Adrenal gland (tissue), 9 donors: ENCODE measurements at regions not wholly inside any gene's neighbourhood (a gene's known extent, or its start where the extent isn't known, plus 50 kb on each side); places are given as distances from the start of the nearest gene placed in this dataset.
"Not testable (repeated sequence)": the region's sequence is repeated elsewhere in the genome, so short reads cannot be mapped to it uniquely, and the experiment has no call there.

Source experiments
- DNase-seq, 7 donors: peaks; one replicate each; pipeline ENCODE4 v3.0.0-alpha.2; 2019 to 2020
- H3K27ac ChIP-seq, 5 donors: fragments of 200-600 bp; sonication (generic) in 4 of 5; 1 replicate in 3 of 5; 2 replicates in 2 of 5; pipeline versions ENCODE4 v1.5.1 to v1.8.0; 2016 to 2020; ENCODE audit warnings: mild to moderate bottlenecking in 1 of 5
- H3K27me3 ChIP-seq: fragments of 200-600 bp; 2 replicates; pipeline ENCODE4 v1.8.0; 2021
- H3K36me3 ChIP-seq, 2 donors: fragments of 200-600 bp; replicated peaks in 1 of 2; 1 replicate in 1 of 2; 2 replicates in 1 of 2; pipeline versions ENCODE4 v1.5.1 to v1.8.0; 2018 to 2022
- H3K4me1 ChIP-seq, 2 donors: fragments of 200-600 bp; replicated peaks in 1 of 2; 1 replicate in 1 of 2; 2 replicates in 1 of 2; pipeline versions ENCODE4 v1.5.1 to v1.8.0; 2018 to 2021
- H3K4me3 ChIP-seq, 4 donors: fragments of 200-600 bp; sonication (generic) in 3 of 4; one replicate each; pipeline ENCODE4 v1.5.1; 2016 to 2018
- H3K9me3 ChIP-seq, 3 donors: fragments of 200-600 bp; sonication (generic) in 1 of 3; replicated peaks in 1 of 3; 1 replicate in 2 of 3; 2 replicates in 1 of 3; pipeline versions ENCODE4 v1.5.1 to v1.8.0; 2016 to 2021
- POLR2A ChIP-seq, 2 donors: fragments of 450-650 bp; IDR thresholded peaks; one replicate each; pipeline ENCODE4 v1.6.1; 2017; ENCODE audit warnings: antibody characterized with exemption in 2 of 2, mild to moderate bottlenecking in 2 of 2, moderate library complexity in 1 of 2
- WGBS, 4 donors: extraction: QIAGEN DNeasy Blood & Tissue Kit in 2 of 4; methylation state at CpG; one replicate each; pipeline versions ENCODE4 v1.1.5 to v1.1.7; 2013 to 2017; 5-methylcytosine and 5-hydroxymethylcytosine counted together
- intact Hi-C, 2 donors: fragments of 100-400 bp; cut with DNase I; formaldehyde crosslinking; loops; one replicate each; pipeline versions ENCODE4 v1.14.1 to v1.15.0; 2022 to 2023
- TF ChIP-seq, protein P1 (sequence below), 6 experiments: fragments of 450-650 bp in 4 of 6; fragments of 200-600 bp in 2 of 6; sonication (generic) in 1 of 6; IDR thresholded peaks; 1 replicate in 5 of 6; 2 replicates in 1 of 6; pipeline versions ENCODE4 v1.5.1 to v1.8.0; 2016 to 2021; ENCODE audit warnings: antibody characterized with exemption in 6 of 6, mild to moderate bottlenecking in 2 of 6, moderate library complexity in 1 of 6
- donor health status: healthy with polysubstance abuse.
- donor health status: Bipolar disorder and iron deficiency.
- donor health status: DM: yes; HTN: yes; CAD: no.
- donor health status: DM: no; HTN: no; CAD: no.
- donor health status: DM: no; HTN: no; CAD: no.

DNA sequence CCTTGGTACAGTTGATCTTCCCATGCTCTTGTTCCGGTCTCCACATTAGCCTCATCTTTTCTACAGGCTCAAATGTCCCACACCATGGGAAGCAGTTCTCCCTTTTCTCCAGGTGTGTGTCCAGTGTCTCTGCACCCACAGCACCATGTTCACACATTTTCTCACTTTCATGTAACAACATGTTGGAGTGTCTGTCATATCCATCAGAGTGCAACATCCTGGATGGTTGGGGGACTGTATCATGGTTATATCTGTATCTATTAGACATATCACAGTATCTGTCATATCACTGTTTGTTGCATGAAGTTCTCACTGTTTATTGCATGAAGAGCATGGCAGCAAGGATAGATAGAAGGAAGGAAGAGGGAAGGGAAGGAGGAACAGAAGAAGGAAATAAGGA lies 635.6 kb downstream of the EPM2A start:
- intact Hi-C loops = no loop called here
- no peak overlapping the region for H3K27ac ChIP-seq
- TF ChIP-seq, protein P1, sequence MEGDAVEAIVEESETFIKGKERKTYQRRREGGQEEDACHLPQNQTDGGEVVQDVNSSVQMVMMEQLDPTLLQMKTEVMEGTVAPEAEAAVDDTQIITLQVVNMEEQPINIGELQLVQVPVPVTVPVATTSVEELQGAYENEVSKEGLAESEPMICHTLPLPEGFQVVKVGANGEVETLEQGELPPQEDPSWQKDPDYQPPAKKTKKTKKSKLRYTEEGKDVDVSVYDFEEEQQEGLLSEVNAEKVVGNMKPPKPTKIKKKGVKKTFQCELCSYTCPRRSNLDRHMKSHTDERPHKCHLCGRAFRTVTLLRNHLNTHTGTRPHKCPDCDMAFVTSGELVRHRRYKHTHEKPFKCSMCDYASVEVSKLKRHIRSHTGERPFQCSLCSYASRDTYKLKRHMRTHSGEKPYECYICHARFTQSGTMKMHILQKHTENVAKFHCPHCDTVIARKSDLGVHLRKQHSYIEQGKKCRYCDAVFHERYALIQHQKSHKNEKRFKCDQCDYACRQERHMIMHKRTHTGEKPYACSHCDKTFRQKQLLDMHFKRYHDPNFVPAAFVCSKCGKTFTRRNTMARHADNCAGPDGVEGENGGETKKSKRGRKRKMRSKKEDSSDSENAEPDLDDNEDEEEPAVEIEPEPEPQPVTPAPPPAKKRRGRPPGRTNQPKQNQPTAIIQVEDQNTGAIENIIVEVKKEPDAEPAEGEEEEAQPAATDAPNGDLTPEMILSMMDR (IDR thresholded peaks at IDR 0.05) = no peak
- 89 to 100% (median 96%) methylated on average over 1 of the region's 1 CpG for WGBS, 4 donors
- H3K4me3 ChIP-seq = no peak overlapping the region
- no peak for DNase-seq
- H3K36me3 ChIP-seq = no peaks in the 10 kb centered on the region
- no peaks in the 10 kb centered on the region for H3K27me3 ChIP-seq
- no peaks in the 10 kb centered on the region for H3K4me1 ChIP-seq
- no peaks in the 10 kb centered on the region for H3K9me3 ChIP-seq

DNA sequence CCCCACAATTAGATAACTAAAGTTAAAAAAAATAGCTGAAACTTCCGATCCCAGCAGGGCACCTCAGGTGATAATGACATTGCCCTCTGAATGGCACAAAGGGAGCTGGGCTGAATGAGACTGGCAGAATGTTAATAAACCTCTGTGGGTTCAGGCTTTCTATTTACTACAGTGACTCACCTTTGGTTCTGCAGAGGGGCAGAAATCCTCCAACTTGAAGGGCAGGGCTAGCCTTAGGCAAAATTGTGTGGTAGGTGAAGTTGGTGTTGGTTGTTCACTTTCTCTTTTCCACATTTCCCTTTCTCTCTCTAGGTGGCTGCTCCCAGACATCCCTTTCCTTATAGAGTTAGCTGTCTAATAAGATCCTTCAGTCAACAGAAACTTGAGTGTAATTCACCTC lies 625.2 kb downstream of the EPM2A start:
- Histone ChIP-seq H3K27ac (no peak overlapping the region), H3K4me3 (no peak overlapping the region), H3K9me3 (no peaks in the 10 kb centered on the region), H3K36me3 (no peaks in the 10 kb centered on the region), H3K4me1 (no peaks in the 10 kb centered on the region), H3K27me3 (no peaks in the 10 kb centered on the region)
- no peak for DNase-seq
- intact Hi-C loops = no loop called here
- 79 to 95% (median 91%) methylated on average over 1 of the region's 1 CpG for WGBS, 4 donors
- TF ChIP-seq POLR2A (IDR thresholded peaks at IDR 0.05) = no peak
- TF ChIP-seq, protein P1 (IDR thresholded peaks at IDR 0.05) = no peak

DNA sequence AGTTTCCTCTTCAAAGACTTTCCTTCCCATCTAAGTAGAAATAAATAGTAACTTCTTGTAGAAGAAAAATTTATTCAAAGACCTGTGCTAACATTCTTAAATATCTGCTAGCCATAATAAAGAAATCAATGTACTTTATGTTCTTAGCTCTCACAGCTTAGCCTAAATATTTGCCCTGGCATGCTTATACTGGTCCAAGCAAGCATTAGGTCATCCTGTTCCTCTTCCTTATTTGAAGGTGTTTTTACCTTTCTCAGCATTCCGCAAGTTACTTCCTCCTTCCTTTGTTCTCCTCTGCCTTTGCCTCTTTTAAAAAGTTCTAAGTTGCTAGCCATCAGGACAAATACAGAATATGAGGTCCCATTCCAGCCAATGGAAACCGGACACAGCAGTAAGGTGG lies 623.9 kb downstream of the EPM2A start:
- intact Hi-C loops, H3K27me3 ChIP-seq, H3K9me3 ChIP-seq, H3K36me3 ChIP-seq, H3K4me1 ChIP-seq, H3K4me3 ChIP-seq, DNase-seq, H3K27ac ChIP-seq: not testable (repeated sequence)
- 90 to 98% (median 94%) methylated on average over 2 of the region's 2 CpGs for WGBS, 4 donors

DNA sequence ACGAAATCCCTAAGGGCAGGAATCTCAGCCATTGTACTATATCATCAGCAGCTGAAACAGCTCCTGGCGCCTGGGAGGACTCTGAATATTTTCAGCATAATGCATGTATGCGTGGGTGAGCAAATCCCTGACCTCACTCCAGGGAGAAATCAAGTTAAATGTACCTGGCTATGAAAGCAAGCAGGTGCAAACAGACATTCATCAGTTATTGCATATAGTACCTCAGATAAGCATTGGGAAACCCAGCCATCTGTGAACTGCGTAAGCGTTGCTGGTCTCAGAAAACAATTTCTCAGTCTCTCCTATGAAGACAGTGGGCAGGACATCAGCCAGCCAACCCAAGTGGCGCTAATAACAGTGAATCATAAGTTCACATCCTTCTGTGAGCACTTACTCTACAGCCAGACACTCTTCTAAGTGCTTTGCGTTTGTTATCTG lies 622.6 kb downstream of the EPM2A start:
- no peak for DNase-seq
- H3K27me3 ChIP-seq = no peaks in the 10 kb centered on the region
- H3K9me3 ChIP-seq = no peaks in the 10 kb centered on the region

DNA sequence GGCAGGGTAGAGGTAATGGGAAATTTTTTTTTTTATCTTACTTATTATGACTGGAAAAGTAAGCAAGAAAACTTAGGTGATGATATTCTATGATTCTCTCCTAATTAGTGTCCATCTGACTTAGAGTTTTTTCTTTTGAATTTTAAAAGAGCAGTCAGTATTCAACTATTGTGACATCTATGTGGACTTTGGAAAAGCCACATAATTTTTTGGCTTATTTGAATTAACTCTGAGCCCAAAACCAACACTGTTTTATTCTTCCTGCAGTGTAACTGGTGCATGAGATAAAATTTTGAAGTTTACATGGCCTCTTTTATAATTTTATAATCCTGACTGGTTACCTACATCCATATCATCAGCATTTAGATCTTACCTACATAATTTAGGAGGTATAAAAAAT lies 619.7 kb downstream of the EPM2A start:
- intact Hi-C loops = no loop called here
- no peaks in the 10 kb centered on the region for H3K9me3 ChIP-seq
- no peak overlapping the region for H3K4me3 ChIP-seq
- no peak overlapping the region for H3K27ac ChIP-seq
- H3K36me3 ChIP-seq = no peaks in the 10 kb centered on the region
- no peaks in the 10 kb centered on the region for H3K27me3 ChIP-seq
- H3K4me1 ChIP-seq = no peaks in the 10 kb centered on the region
- no peak for TF ChIP-seq POLR2A (IDR thresholded peaks at IDR 0.05)
- TF ChIP-seq, protein P1 (IDR thresholded peaks at IDR 0.05) = no peak
- DNase-seq = no peak

More for the DNA sequence above, 622.6 kb downstream of the EPM2A start:
- no peak for TF ChIP-seq POLR2A (IDR thresholded peaks at IDR 0.05)
- no peak overlapping the region for H3K4me3 ChIP-seq
- intact Hi-C loops = no loop called here
- no peak overlapping the region for H3K27ac ChIP-seq
- WGBS, 4 donors = 81 to 95% (median 87%) methylated on average over 7 of the region's 7 CpGs
- H3K36me3 ChIP-seq = no peaks in the 10 kb centered on the region
- no peaks in the 10 kb centered on the region for H3K4me1 ChIP-seq
